ENCODE measurements at regions not wholly inside any gene's neighbourhood (a gene's known extent, or its start where the extent isn't known, plus 50 kb on each side); places are given as distances from the start of the nearest gene placed in this dataset.

GRCh38 chr16:26765087-26765486 lies 301.6 kb upstream of the C16orf82 start:
- in situ Hi-C loops (cut with HindIII; ENCODE audit: extremely low pct_ligation_motif_present, low pct_unique_long_range_greater_than_20kb): no loop called here
- intact Hi-C loops (cut with micrococcal nuclease; ENCODE audit: unreplicated experiment): no loop called here
- H3K9ac ChIP-seq (ENCODE audit: insufficient read depth, low read depth, low read length): no peak overlapping the region
- no peaks in the 10 kb centered on the region for H3K4me1 ChIP-seq (ENCODE audit: insufficient read depth, low read length)
- ChIA-PET POLR2A (no interaction called here), CTCF (ENCODE audit: low intra/inter-chr PET ratio, low total read pairs) (no interaction called here)
- WGBS (ENCODE audit: low lambda C conversion rate): 1% methylated on average over 4 of the region's 4 CpGs
- H3K79me2 ChIP-seq (ENCODE audit: insufficient read depth, low read length): no peaks in the 10 kb centered on the region
- H3K9me3 ChIP-seq (ENCODE audit: low read length): no peaks in the 10 kb centered on the region
- TF ChIP-seq DMTF1 (CRISPR knock-in tag; IDR thresholded peaks at IDR 0.05) (no peak), MYC (CRISPR knock-in tag; IDR thresholded peaks at IDR 0.05; ENCODE audit: borderline replicate concordance) (no peak), ZNF12 (CRISPR knock-in tag; IDR thresholded peaks at IDR 0.05) (no peak), HNRNPLL (IDR thresholded peaks at IDR 0.05; ENCODE audit: low read depth, low read length, poor library complexity, severe bottlenecking) (no peak), ATF4 (CRISPR knock-in tag; IDR thresholded peaks at IDR 0.05) (no peak), FOXO1 (CRISPR knock-in tag; IDR thresholded peaks at IDR 0.05) (no peak), STAG1 (CRISPR knock-in tag; IDR thresholded peaks at IDR 0.05) (no peak), ZBTB21 (CRISPR knock-in tag; IDR thresholded peaks at IDR 0.05) (peak; percentile 46; the same call in 1 of the 2 replicates), XRCC5 (optimal IDR thresholded peaks at IDR 0.05; ENCODE audit: low read length) (peak; percentile 38)
- peak; percentile 77 for FAIRE-seq
- DNase-seq (ENCODE audit: low spot score): peak; percentile 13
- no peak overlapping the region for H3K4me2 ChIP-seq (ENCODE audit: low read depth, low read length)
- no peaks in the 10 kb centered on the region for H3K36me3 ChIP-seq (replicated peaks in 1 of 2; ENCODE audit: control insufficient read depth in 1 of 2, insufficient read depth in 2 of 2, low read length in 2 of 2)
- H3K27ac ChIP-seq (ENCODE audit: extremely low read length, insufficient read depth, low read length): no peak overlapping the region
- no peak overlapping the region for H3K4me3 ChIP-seq (replicated peaks in 1 of 3; ENCODE audit: insufficient read depth in 1 of 3, low read depth in 2 of 3, low read length in 3 of 3)
- H4K20me1 ChIP-seq (ENCODE audit: insufficient read depth, low read length): no peaks in the 10 kb centered on the region
- no TSS peak for BruUV-seq (replicated peaks)
- ATAC-seq: peak; percentile 99
- H2AFZ ChIP-seq (ENCODE audit: low read length): no peak overlapping the region
- no peaks in the 10 kb centered on the region for H3K27me3 ChIP-seq (ENCODE audit: control insufficient read depth in 1 of 2, insufficient read depth in 2 of 2, low read length in 2 of 2)

Measured in HepG2 (cell line).